GM18867 (cell line): ENCODE measurements at regions not wholly inside any gene's neighbourhood (a gene's known extent, or its start where the extent isn't known, plus 50 kb on each side); places are given as distances from the start of the nearest gene placed in this dataset.
A peak's percentile ranks its signal among the peaks of the same experiment; 100 is the strongest.

Experiments
- ATAC-seq: cut with Tn5 transposase; IDR thresholded peaks from one replicate; pipeline ENCODE4 v1.9.1; 2021; ENCODE audit warnings: mild to moderate bottlenecking, moderate library complexity; ENCODE audit not compliant: unreplicated experiment

- ATAC-seq, result no peak
These were observed 205.4 kb downstream of the SOD2 start for GRCh38 chr6:159487636-159488035.

- no peak for ATAC-seq
These were observed 209.8 kb downstream of the SOD2 start for GRCh38 chr6:159483259-159483658.

- no peak for ATAC-seq
These were observed 211.1 kb downstream of the SOD2 start for GRCh38 chr6:159481897-159482296.

GRCh38 chr6:159480471-159480870 is 212.6 kb downstream of the SOD2 start:
- ATAC-seq, result no peak

GRCh38 chr6:159479146-159479545 is 213.9 kb downstream of the SOD2 start:
- no peak for ATAC-seq

GRCh38 chr6:159473475-159474263 is 219.4 kb downstream of the SOD2 start:
- ATAC-seq, result no peak

- ATAC-seq, result no peak
These were observed 222.6 kb downstream of the SOD2 start for GRCh38 chr6:159470397-159470796.

GRCh38 chr6:159469443-159469842 is 223.6 kb downstream of the SOD2 start:
- ATAC-seq, result no peak

GRCh38 chr6:159468994-159469393 is 224.0 kb downstream of the SOD2 start:
- ATAC-seq, result no peak

GRCh38 chr6:159467473-159468041 is 225.5 kb downstream of the SOD2 start:
- ATAC-seq, result peak; percentile 56

- ATAC-seq, result no peak
These were observed 226.1 kb downstream of the SOD2 start for GRCh38 chr6:159466926-159467325.

GRCh38 chr6:159464816-159465215 is 228.2 kb downstream of the SOD2 start:
- ATAC-seq, result no peak

- no peak for ATAC-seq
These were observed 229.8 kb downstream of the SOD2 start for GRCh38 chr6:159463119-159463829.

- no peak for ATAC-seq
These were observed 230.6 kb downstream of the SOD2 start for GRCh38 chr6:159462431-159462830.

GRCh38 chr6:159461998-159462397 is 231.0 kb downstream of the SOD2 start:
- ATAC-seq, result peak; percentile 83

- ATAC-seq, result no peak
These were observed 231.8 kb downstream of the SOD2 start for GRCh38 chr6:159461266-159461665.

- ATAC-seq, result no peak
These were observed 232.6 kb downstream of the SOD2 start for GRCh38 chr6:159460476-159460875.

GRCh38 chr6:159456349-159456748 is 236.7 kb downstream of the SOD2 start:
- no peak for ATAC-seq

GRCh38 chr6:159455700-159456274 is 237.3 kb downstream of the SOD2 start:
- ATAC-seq, result no peak

- no peak for ATAC-seq
These were observed 242.1 kb downstream of the SOD2 start for GRCh38 chr6:159450815-159451465.

- ATAC-seq, result no peak
These were observed 246.7 kb downstream of the SOD2 start for GRCh38 chr6:159446340-159446739.
